ENCODE measurements at regions not wholly inside any gene's neighbourhood (a gene's known extent, or its start where the extent isn't known, plus 50 kb on each side); places are given as distances from the start of the nearest gene placed in this dataset.

DNA sequence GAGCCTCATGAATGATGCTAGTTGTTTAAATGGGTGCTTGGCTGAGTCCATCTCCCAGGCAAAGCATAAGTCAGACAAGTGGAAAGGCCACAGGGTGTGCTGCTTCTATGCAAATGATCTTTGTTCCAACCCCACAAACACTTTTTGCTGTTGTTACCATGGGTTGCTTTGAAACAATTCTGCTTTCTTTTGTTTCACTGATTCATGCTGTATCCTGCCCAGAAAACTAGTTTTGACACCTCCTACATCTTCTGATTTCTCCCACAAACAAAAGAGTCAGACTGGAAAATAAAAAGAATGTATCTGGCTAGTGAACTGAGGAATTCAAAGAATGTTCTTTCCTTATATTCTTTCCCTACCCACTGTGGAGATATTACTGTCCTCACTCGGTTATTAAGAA is 298.6 kb downstream of the DIRAS2 start:
- no peak for TF ChIP-seq POLR2AphosphoS5 (IDR thresholded peaks at IDR 0.05)
- no peak for TF ChIP-seq POLR2A (IDR thresholded peaks at IDR 0.05)
- TF ChIP-seq, protein P1, sequence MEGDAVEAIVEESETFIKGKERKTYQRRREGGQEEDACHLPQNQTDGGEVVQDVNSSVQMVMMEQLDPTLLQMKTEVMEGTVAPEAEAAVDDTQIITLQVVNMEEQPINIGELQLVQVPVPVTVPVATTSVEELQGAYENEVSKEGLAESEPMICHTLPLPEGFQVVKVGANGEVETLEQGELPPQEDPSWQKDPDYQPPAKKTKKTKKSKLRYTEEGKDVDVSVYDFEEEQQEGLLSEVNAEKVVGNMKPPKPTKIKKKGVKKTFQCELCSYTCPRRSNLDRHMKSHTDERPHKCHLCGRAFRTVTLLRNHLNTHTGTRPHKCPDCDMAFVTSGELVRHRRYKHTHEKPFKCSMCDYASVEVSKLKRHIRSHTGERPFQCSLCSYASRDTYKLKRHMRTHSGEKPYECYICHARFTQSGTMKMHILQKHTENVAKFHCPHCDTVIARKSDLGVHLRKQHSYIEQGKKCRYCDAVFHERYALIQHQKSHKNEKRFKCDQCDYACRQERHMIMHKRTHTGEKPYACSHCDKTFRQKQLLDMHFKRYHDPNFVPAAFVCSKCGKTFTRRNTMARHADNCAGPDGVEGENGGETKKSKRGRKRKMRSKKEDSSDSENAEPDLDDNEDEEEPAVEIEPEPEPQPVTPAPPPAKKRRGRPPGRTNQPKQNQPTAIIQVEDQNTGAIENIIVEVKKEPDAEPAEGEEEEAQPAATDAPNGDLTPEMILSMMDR (IDR thresholded peaks at IDR 0.05): no peak
- DNase-seq (ENCODE audit: low spot score): no peak
- no peaks in the 10 kb centered on the region for H3K36me3 ChIP-seq
- no peaks in the 10 kb centered on the region for H3K4me1 ChIP-seq (replicated peaks)
- no peak overlapping the region for H3K27ac ChIP-seq
- 30% methylated on average over 1 of the region's 1 CpG for WGBS
- intact Hi-C loops (cut with DNase I): no loop called here
- H3K4me3 ChIP-seq: no peak overlapping the region
- H3K27me3 ChIP-seq (replicated peaks; ENCODE audit: insufficient read depth): no peaks in the 10 kb centered on the region
- no peaks in the 10 kb centered on the region for H3K9me3 ChIP-seq

- Histone ChIP-seq H3K27me3 (replicated peaks; ENCODE audit: insufficient read depth) (no peaks in the 10 kb centered on the region), H3K36me3 (no peaks in the 10 kb centered on the region), H3K4me1 (replicated peaks) (no peaks in the 10 kb centered on the region), H3K27ac (no peak overlapping the region), H3K9me3 (no peaks in the 10 kb centered on the region), H3K4me3 (no peak overlapping the region)
- intact Hi-C loops (cut with DNase I): no loop called here
- TF ChIP-seq POLR2A (IDR thresholded peaks at IDR 0.05): no peak
- no peak for DNase-seq (ENCODE audit: low spot score)
- WGBS: 39% methylated on average over 2 of the region's 2 CpGs
Observed at GRCh38 chr9:90365666-90366065, 277.0 kb downstream of the DIRAS2 start.

DNA sequence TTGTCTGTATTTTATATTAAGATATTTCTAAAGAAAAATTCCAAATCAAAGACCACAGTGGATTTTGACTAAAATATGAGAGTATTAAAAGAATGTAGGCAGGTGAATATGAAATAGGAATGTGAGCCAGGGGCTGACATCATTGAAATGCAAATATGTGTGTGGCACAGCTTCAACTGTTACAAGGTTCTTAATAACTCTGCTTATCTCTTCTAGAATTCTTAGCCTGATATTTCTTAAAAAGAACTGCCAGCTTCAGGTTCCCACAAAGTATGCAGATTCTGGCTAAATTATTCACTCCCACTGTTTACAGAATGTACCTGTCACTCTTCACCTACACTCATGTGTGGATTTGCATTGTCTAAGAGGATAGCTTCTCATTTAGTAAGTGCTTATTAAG is 274.4 kb downstream of the DIRAS2 start:
- TF ChIP-seq, protein P1 (IDR thresholded peaks at IDR 0.05): no peak
- TF ChIP-seq POLR2A (IDR thresholded peaks at IDR 0.05) (no peak), POLR2AphosphoS5 (IDR thresholded peaks at IDR 0.05) (no peak)
- Histone ChIP-seq H3K4me3 (no peak overlapping the region), H3K27ac (no peak overlapping the region), H3K4me1 (replicated peaks) (no peaks in the 10 kb centered on the region), H3K9me3 (no peaks in the 10 kb centered on the region), H3K27me3 (replicated peaks; ENCODE audit: insufficient read depth) (no peaks in the 10 kb centered on the region), H3K36me3 (no peaks in the 10 kb centered on the region)
- intact Hi-C loops (cut with DNase I): no loop called here
- DNase-seq (ENCODE audit: low spot score): no peak

DNA sequence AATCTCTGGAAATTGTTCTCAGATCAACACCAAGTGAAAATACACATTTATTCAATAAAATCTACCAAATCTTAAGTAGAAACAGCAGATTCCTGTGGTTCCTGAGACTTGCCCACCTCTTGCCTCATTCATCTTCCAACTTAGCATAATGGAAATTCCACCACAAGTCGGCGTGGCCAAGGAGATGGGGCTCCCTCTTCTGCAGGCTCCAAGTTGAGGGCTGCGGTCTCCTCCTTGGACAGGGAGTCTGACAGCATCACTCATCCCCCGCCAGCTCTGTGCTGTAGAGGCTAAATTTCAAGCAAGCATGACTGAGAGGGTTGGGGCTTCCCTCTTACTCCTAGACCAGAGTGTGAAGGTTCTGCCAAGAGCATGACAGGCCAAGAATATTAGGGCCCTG is 273.7 kb downstream of the DIRAS2 start:
- intact Hi-C loops (cut with DNase I): no loop called here
- H3K27ac ChIP-seq: no peak overlapping the region
- TF ChIP-seq POLR2A (IDR thresholded peaks at IDR 0.05) (no peak), POLR2AphosphoS5 (IDR thresholded peaks at IDR 0.05) (no peak)
- TF ChIP-seq, protein P1 (IDR thresholded peaks at IDR 0.05): no peak
- no peaks in the 10 kb centered on the region for H3K4me1 ChIP-seq (replicated peaks)
- no peak for DNase-seq (ENCODE audit: low spot score)
- no peaks in the 10 kb centered on the region for H3K27me3 ChIP-seq (replicated peaks; ENCODE audit: insufficient read depth)
- H3K9me3 ChIP-seq: no peaks in the 10 kb centered on the region
- no peak overlapping the region for H3K4me3 ChIP-seq
- WGBS: 76% methylated on average over 4 of the region's 4 CpGs
- no peaks in the 10 kb centered on the region for H3K36me3 ChIP-seq

GRCh38 chr9:90379771-90380170 is 262.9 kb downstream of the DIRAS2 start:
- Histone ChIP-seq H3K9me3 (no peaks in the 10 kb centered on the region), H3K4me1 (replicated peaks) (no peaks in the 10 kb centered on the region), H3K36me3 (no peaks in the 10 kb centered on the region), H3K27me3 (replicated peaks; ENCODE audit: insufficient read depth) (no peaks in the 10 kb centered on the region), H3K4me3 (no peak overlapping the region), H3K27ac (no peak overlapping the region)
- intact Hi-C loops (cut with DNase I): no loop called here
- 75% methylated on average over 5 of the region's 5 CpGs for WGBS
- TF ChIP-seq POLR2A (IDR thresholded peaks at IDR 0.05): no peak
- TF ChIP-seq, protein P1 (IDR thresholded peaks at IDR 0.05): no peak
- TF ChIP-seq POLR2AphosphoS5 (IDR thresholded peaks at IDR 0.05): no peak
- no peak for DNase-seq (ENCODE audit: low spot score)
